Activated CD4-positive, alpha-beta T cell treated with anti-CD3 and anti-CD28 coated beads, Interleukin-2, amount 50 U/mL, for 4 hours (primary cell): ENCODE measurements at regions not wholly inside any gene's neighbourhood (a gene's known extent, or its start where the extent isn't known, plus 50 kb on each side); places are given as distances from the start of the nearest gene placed in this dataset.

Source experiments
- DNase-seq, 2 experiments: peaks; one replicate each; pipeline ENCODE4 v3.0.0-alpha.2; 2020

GRCh38 chr11:134716582-134716981 is 304.5 kb upstream of the B3GAT1 start:
- no peak for DNase-seq

- no peak for DNase-seq
These were observed 302.1 kb upstream of the B3GAT1 start for GRCh38 chr11:134714021-134714656.

DNA sequence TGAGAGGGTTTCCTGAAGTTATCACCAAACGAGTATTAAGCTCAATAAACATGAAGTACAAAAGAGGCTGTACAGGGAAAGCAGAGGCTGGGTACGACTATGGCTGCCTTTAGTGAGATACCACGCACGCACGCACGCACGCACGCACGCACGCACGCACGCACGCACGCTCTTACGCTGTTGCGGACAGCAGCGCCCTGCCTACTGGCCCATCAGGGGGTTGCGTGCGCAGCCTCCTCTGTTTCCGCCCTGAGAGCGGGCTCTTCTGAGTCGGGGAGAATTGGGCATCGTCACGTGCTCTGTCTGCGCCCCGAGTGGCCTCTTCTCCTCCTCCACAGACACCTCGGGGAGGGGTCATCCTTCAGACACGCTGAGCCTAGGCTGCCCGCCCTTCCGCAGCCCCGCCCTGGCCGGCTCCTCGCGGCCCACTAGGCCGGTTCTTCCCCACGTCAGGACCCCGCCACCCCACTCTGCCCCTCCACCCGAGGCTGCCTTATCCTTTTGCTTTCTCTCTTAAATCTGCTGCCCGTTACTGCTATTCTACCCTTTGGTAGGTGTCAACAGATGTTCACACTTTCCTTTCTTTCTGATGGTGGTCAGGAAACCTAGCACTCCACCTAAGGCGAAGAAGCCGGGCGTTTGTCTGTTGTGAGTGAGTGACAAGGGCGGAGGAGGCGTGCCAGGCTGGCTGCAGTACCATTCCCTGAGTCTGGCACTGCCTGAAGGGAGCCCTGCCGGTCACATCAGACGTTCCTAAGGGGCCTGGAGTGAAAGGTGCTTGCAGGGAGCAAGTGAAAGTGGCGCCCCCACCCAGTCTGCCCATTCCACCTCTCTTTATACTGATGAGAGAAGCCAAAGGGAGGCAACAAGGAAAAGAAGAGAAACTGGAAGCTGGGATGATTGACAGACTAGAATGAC is 300.4 kb upstream of the B3GAT1 start:
- no peak for DNase-seq

DNA sequence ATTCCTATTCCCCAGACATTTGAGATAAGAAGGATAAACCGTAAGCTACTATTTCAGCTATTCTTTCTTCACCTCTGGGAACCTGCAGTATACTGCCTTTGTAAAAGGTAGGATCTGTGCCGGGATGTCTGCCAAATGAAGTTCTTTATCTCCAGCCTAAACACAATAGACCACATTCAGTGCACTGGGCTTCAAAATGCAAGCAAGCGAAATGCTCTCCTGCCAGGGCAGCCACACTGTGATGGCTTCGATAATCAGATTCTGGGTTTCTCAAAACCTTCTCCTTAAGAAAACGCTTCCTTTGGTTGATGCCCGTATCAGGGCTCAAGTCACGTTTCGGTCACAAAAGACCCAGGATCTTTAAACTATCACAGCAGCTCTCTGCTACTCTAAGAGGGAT is 299.5 kb upstream of the B3GAT1 start:
- DNase-seq = no peak

DNA sequence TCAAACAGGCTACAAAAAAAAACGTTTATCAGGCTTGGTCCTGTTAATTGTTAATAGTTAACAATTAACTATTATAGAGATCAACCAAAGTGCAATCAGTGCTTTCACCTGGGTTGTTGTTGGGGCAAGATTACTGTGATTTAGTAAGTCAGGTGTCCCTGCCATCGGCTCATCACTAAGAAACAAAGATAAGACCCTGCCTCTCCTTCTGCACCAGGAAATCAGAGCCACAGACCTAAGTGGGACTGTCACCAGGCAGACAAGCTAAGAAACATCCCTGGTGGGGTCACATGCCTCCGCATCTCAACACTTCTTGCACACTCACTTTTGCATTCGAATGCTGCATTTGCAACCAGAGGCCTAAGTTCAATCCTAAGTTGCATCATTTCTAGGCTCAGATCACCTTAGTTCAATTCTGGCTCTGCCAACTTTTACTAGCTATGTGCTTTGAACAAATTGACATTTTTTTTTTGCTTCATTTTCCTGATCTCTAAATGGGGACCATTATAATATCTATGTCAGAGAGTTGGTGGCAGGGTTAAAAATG is 298.9 kb upstream of the B3GAT1 start:
- no peak for DNase-seq

- no peak for DNase-seq
These were observed 293.8 kb upstream of the B3GAT1 start for GRCh38 chr11:134705858-134706257.

DNA sequence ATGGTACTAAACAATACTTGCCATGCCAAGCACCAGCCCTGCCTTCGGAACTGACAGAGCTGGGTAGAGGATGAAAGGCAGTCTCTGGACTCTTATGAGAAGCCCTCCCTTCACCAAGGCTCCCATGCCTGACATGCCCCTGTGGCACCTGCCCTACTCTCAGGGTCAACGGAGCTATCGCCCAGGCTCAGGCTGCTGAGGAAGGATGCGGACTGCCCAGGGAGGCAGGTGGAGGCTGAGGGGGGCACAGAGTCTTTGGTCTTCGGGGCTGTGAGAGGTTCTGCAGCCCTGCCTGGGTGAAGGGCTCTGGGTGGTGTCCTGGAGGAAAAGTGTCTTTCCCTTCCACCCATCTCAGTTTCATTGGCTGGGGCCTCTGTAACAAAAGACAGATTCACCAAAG is 290.8 kb upstream of the B3GAT1 start:
- no peak for DNase-seq

GRCh38 chr11:134701564-134702165 is 289.6 kb upstream of the B3GAT1 start:
- DNase-seq = no peak

GRCh38 chr11:134700101-134700640 is 288.1 kb upstream of the B3GAT1 start:
- no peak for DNase-seq

GRCh38 chr11:134696455-134696854 is 284.4 kb upstream of the B3GAT1 start:
- DNase-seq = no peak

DNA sequence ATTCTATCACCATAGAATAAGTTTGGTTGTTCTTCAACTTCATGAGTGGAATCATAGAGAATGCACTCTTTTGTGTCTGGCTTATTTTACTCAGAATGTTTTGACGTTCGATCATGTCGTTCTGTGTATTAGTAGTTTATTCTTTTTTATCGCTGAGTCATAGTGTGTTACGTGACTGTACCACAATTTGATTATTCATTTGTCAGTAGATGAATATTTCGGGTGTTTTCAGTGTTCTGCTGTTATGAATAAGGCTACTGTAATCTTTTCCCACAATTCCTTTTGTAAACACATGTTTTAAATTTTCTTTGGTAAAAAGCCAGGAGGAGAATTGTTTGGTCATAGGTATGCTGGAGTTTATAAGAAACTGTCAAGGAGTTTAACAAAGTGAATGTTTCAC is 279.9 kb upstream of the B3GAT1 start:
- DNase-seq = no peak

GRCh38 chr11:134691295-134691873 is 279.3 kb upstream of the B3GAT1 start:
- DNase-seq = no peak

- DNase-seq = no peak
These were observed 277.8 kb upstream of the B3GAT1 start for GRCh38 chr11:134689886-134690285.

DNA sequence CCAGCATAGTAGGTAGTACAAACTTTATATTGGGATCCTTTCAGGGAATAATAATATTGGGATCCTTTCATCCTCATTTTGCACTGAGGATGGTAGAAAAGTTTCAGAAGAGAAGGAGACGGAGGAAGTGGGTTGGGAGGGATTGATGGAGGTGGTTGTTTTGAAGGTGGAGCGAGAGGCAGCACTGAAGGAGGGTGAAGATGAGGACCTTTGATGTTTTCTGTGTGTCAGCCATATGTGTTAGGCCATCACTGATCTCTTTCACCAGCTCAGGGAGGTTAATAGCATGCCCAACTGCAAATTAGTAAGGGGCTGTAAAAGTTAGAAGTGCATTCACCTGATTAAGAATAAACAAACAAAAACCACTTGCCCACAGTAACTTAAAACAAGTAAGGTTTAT is 275.5 kb upstream of the B3GAT1 start:
- DNase-seq = no peak

DNA sequence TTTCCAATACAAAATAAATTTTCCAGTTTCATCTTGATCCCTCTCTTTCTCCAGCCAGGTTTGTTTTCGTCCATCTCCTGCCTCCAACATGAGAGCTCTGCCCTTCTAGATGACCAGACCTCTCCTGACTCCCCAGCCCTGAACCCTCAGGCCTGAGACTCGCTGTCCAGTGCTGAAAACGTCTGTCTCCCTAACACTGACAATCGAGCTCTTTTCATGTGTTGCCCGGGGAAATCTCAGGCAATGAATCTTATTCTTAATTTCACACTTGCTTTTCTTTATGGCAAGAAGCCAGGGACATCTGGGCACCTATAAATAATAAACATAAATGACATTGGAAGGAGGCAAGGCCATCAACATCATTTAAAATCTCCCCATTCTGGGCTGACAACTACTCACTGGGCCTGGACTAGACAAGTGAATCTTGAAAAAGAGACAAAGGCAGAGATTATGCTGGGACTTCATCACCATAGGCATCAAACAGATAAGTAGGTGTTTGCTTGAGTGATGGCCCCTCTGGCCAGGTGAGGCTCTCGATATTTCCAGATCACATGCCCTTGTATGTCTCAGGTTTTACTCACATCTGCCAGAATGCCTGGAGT is 274.5 kb upstream of the B3GAT1 start:
- DNase-seq = no peak

DNA sequence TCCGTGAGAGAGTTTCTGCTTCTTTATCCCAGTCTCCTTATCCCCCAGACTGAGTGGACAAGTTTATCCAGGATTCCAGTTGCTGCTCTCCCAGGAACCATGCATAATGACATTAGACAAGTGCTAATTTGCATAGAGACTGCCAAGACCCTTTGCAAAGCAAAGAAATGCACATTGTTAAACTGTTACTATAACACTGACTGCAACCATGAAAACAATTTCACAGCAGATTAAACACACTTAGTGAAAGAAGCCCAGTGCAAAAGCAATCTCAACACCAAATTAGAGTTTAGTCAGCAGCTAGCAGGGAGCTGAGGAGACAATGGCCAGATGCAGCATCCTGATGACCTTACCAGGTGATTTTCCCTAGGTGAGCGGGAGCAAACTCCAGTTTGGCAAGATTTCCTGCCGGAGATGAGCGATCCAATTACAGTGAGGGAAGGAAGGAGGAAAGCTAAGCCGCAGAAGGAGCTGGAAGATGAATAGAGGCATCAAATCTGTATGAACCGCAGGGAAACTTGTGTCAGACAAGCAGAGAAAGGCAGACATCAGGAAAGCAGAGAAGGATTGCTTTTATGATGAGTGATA is 273.8 kb upstream of the B3GAT1 start:
- no peak for DNase-seq

GRCh38 chr11:134684576-134684975 is 272.5 kb upstream of the B3GAT1 start:
- no peak for DNase-seq

- no peak for DNase-seq
These were observed 271.8 kb upstream of the B3GAT1 start for GRCh38 chr11:134683860-134684259.

- DNase-seq = no peak
These were observed 270.5 kb upstream of the B3GAT1 start for GRCh38 chr11:134682577-134682976.

- no peak for DNase-seq
These were observed 267.6 kb upstream of the B3GAT1 start for GRCh38 chr11:134679592-134679991.

GRCh38 chr11:134678744-134679143 is 266.7 kb upstream of the B3GAT1 start:
- DNase-seq = no peak

- DNase-seq = no peak
These were observed 266.0 kb upstream of the B3GAT1 start for GRCh38 chr11:134677891-134678551.
